WERI-Rb-1 (cell line): ENCODE measurements at regions not wholly inside any gene's neighbourhood (a gene's known extent, or its start where the extent isn't known, plus 50 kb on each side); places are given as distances from the start of the nearest gene placed in this dataset.
"Not testable (repeated sequence)": the region's sequence is repeated elsewhere in the genome, so short reads cannot be mapped to it uniquely, and the experiment has no call there.

Experiments
- DNase-seq: peaks from one replicate; pipeline ENCODE4 v3.0.0-alpha.2; 2020
- H3K27ac ChIP-seq: fragments of 250-450 bp; sonication (Bioruptor Pico); 2 replicates; pipeline ENCODE4 v1.5.1; 2020; ENCODE audit warnings: mild to moderate bottlenecking, moderate library complexity
- H3K27me3 ChIP-seq: fragments of 250-450 bp; sonication (Bioruptor Pico); 2 replicates; pipeline ENCODE4 v1.5.1; 2021; ENCODE audit warnings: mild to moderate bottlenecking, low read depth, moderate library complexity; ENCODE audit not compliant: insufficient read depth, severe bottlenecking
- H3K36me3 ChIP-seq: fragments of 250-450 bp; sonication (Bioruptor Pico); 2 replicates; pipeline ENCODE4 v1.5.1; 2020; ENCODE audit warnings: mild to moderate bottlenecking, moderate library complexity
- H3K4me3 ChIP-seq: 2 replicates; pipeline ENCODE4 v1.5.1; 2011; ENCODE audit warnings: low read depth, mild to moderate bottlenecking, control low read depth, low read length
- H3K9me3 ChIP-seq: fragments of 250-450 bp; sonication (Bioruptor Pico); 2 replicates; pipeline ENCODE4 v1.5.1; 2021; ENCODE audit warnings: mild to moderate bottlenecking, moderate library complexity; ENCODE audit not compliant: severe bottlenecking

GRCh38 chr2:87667027-87667426, 80.9 kb upstream of the PLGLB2 start:
- H3K4me3 ChIP-seq, H3K9me3 ChIP-seq, H3K27me3 ChIP-seq, H3K36me3 ChIP-seq, DNase-seq, H3K27ac ChIP-seq: not testable (repeated sequence)

- H3K9me3 ChIP-seq, H3K27ac ChIP-seq, H3K36me3 ChIP-seq, H3K4me3 ChIP-seq, DNase-seq, H3K27me3 ChIP-seq: not testable (repeated sequence)
Measured at GRCh38 chr2:87668361-87668760, 79.5 kb upstream of the PLGLB2 start.

- DNase-seq, H3K36me3 ChIP-seq, H3K4me3 ChIP-seq, H3K27ac ChIP-seq, H3K27me3 ChIP-seq, H3K9me3 ChIP-seq: not testable (repeated sequence)
Measured at GRCh38 chr2:87669633-87670231, 78.2 kb upstream of the PLGLB2 start.

- H3K36me3 ChIP-seq, H3K27me3 ChIP-seq, DNase-seq, H3K4me3 ChIP-seq, H3K27ac ChIP-seq, H3K9me3 ChIP-seq: not testable (repeated sequence)
Measured at GRCh38 chr2:87672404-87672803, 75.5 kb upstream of the PLGLB2 start.

GRCh38 chr2:87674729-87675128, 73.2 kb upstream of the PLGLB2 start:
- H3K27me3 ChIP-seq, H3K9me3 ChIP-seq, DNase-seq, H3K36me3 ChIP-seq, H3K4me3 ChIP-seq, H3K27ac ChIP-seq: not testable (repeated sequence)

- not testable (repeated sequence) for H3K27me3 ChIP-seq, DNase-seq, H3K27ac ChIP-seq, H3K4me3 ChIP-seq, H3K9me3 ChIP-seq, H3K36me3 ChIP-seq
Measured at GRCh38 chr2:87675487-87675886, 72.4 kb upstream of the PLGLB2 start.

GRCh38 chr2:87677421-87677923, 70.4 kb upstream of the PLGLB2 start:
- H3K4me3 ChIP-seq, H3K27ac ChIP-seq, H3K27me3 ChIP-seq, H3K36me3 ChIP-seq, DNase-seq, H3K9me3 ChIP-seq: not testable (repeated sequence)

- DNase-seq, H3K4me3 ChIP-seq, H3K36me3 ChIP-seq, H3K9me3 ChIP-seq, H3K27ac ChIP-seq, H3K27me3 ChIP-seq: not testable (repeated sequence)
Measured at GRCh38 chr2:87678742-87679173, 69.1 kb upstream of the PLGLB2 start.

- H3K27me3 ChIP-seq, H3K4me3 ChIP-seq, H3K27ac ChIP-seq, H3K36me3 ChIP-seq, DNase-seq, H3K9me3 ChIP-seq: not testable (repeated sequence)
Measured at GRCh38 chr2:87679950-87680349, 67.9 kb upstream of the PLGLB2 start.

- H3K27me3 ChIP-seq, H3K36me3 ChIP-seq, H3K4me3 ChIP-seq, DNase-seq, H3K27ac ChIP-seq, H3K9me3 ChIP-seq: not testable (repeated sequence)
Measured at GRCh38 chr2:87680691-87681090, 67.2 kb upstream of the PLGLB2 start.

GRCh38 chr2:87683451-87683850, 64.4 kb upstream of the PLGLB2 start:
- not testable (repeated sequence) for H3K36me3 ChIP-seq, H3K4me3 ChIP-seq, H3K27me3 ChIP-seq, DNase-seq, H3K9me3 ChIP-seq, H3K27ac ChIP-seq

GRCh38 chr2:87683961-87684360, 63.9 kb upstream of the PLGLB2 start:
- H3K27me3 ChIP-seq, H3K27ac ChIP-seq: not testable (repeated sequence)

GRCh38 chr2:87685558-87685957, 62.3 kb upstream of the PLGLB2 start:
- H3K36me3 ChIP-seq, H3K27me3 ChIP-seq, H3K4me3 ChIP-seq, H3K9me3 ChIP-seq, DNase-seq, H3K27ac ChIP-seq: not testable (repeated sequence)

More at GRCh38 chr2:87683961-87684360, 63.9 kb upstream of the PLGLB2 start:
- H3K4me3 ChIP-seq, H3K36me3 ChIP-seq, DNase-seq, H3K9me3 ChIP-seq: not testable (repeated sequence)

- not testable (repeated sequence) for H3K36me3 ChIP-seq, H3K27me3 ChIP-seq, H3K4me3 ChIP-seq, DNase-seq, H3K9me3 ChIP-seq, H3K27ac ChIP-seq
Measured at GRCh38 chr2:87686873-87687549, 60.9 kb upstream of the PLGLB2 start.
